ENCODE measurements at regions not wholly inside any gene's neighbourhood (a gene's known extent, or its start where the extent isn't known, plus 50 kb on each side); places are given as distances from the start of the nearest gene placed in this dataset.

- TF ChIP-seq, protein P1, sequence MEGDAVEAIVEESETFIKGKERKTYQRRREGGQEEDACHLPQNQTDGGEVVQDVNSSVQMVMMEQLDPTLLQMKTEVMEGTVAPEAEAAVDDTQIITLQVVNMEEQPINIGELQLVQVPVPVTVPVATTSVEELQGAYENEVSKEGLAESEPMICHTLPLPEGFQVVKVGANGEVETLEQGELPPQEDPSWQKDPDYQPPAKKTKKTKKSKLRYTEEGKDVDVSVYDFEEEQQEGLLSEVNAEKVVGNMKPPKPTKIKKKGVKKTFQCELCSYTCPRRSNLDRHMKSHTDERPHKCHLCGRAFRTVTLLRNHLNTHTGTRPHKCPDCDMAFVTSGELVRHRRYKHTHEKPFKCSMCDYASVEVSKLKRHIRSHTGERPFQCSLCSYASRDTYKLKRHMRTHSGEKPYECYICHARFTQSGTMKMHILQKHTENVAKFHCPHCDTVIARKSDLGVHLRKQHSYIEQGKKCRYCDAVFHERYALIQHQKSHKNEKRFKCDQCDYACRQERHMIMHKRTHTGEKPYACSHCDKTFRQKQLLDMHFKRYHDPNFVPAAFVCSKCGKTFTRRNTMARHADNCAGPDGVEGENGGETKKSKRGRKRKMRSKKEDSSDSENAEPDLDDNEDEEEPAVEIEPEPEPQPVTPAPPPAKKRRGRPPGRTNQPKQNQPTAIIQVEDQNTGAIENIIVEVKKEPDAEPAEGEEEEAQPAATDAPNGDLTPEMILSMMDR (IDR thresholded peaks at IDR 0.05; ENCODE audit: low read depth, low read length, poor library complexity, severe bottlenecking), result no peak
- no peak for TF ChIP-seq EZH2phosphoT487 (IDR thresholded peaks at IDR 0.05; ENCODE audit: borderline replicate concordance, low read length)
Observed at GRCh38 chr10:10330418-10330817, 687.3 kb upstream of the CELF2 start.

Data from DOHH2 (cell line).